ENCODE measurements at regions not wholly inside any gene's neighbourhood (a gene's known extent, or its start where the extent isn't known, plus 50 kb on each side); places are given as distances from the start of the nearest gene placed in this dataset.

GRCh38 chr13:18739310-18739709, 442.3 kb downstream of the TUBA3C start:
- TF ChIP-seq CTCF (IDR thresholded peaks at IDR 0.05; ENCODE audit: low read depth, low read length) (no peak), EZH2phosphoT487 (IDR thresholded peaks at IDR 0.05; ENCODE audit: low read depth) (no peak)
